ENCODE measurements at regions not wholly inside any gene's neighbourhood (a gene's known extent, or its start where the extent isn't known, plus 50 kb on each side); places are given as distances from the start of the nearest gene placed in this dataset.

- no peak for ATAC-seq
- 55 to 80% methylated on average over 1 of the region's 1 CpG for WGBS, 2 donors (ENCODE audit: low coverage in 1 of 2)
- H3K27ac ChIP-seq, result no peak overlapping the region
- no peaks in the 10 kb centered on the region for H3K36me3 ChIP-seq
- H3K9me3 ChIP-seq, result no peaks in the 10 kb centered on the region
- no peaks in the 10 kb centered on the region for H3K27me3 ChIP-seq
- H3K4me3 ChIP-seq, result no peak overlapping the region
- no peaks in the 10 kb centered on the region for H3K4me1 ChIP-seq
- TF ChIP-seq EP300 (IDR thresholded peaks at IDR 0.05) (no peak), POLR2AphosphoS5 (IDR thresholded peaks at IDR 0.05) (no peak), POLR2A (IDR thresholded peaks at IDR 0.05) (no peak), CTCF (IDR thresholded peaks at IDR 0.05) (no peak)
These were observed 344.6 kb upstream of the LRRC7 start for GRCh38 chr1:69223156-69223555.

- Histone ChIP-seq H3K27ac (no peak overlapping the region), H3K9me3 (no peaks in the 10 kb centered on the region), H3K4me3 (no peak overlapping the region), H3K27me3 (no peaks in the 10 kb centered on the region), H3K36me3 (no peaks in the 10 kb centered on the region), H3K4me1 (no peaks in the 10 kb centered on the region)
- TF ChIP-seq POLR2A (IDR thresholded peaks at IDR 0.05) (no peak), CTCF (IDR thresholded peaks at IDR 0.05) (no peak), POLR2AphosphoS5 (IDR thresholded peaks at IDR 0.05) (no peak), EP300 (IDR thresholded peaks at IDR 0.05) (no peak)
- 0% methylated on average over 1 of the region's 1 CpG; no CpG with 5 or more reads in 1 of the 2 donors for WGBS, 2 donors (ENCODE audit: low coverage in 1 of 2)
- no peak for ATAC-seq
These were observed 339.2 kb upstream of the LRRC7 start for GRCh38 chr1:69228501-69228900.

- Histone ChIP-seq H3K4me1 (no peaks in the 10 kb centered on the region), H3K27me3 (no peaks in the 10 kb centered on the region), H3K4me3 (no peak overlapping the region), H3K27ac (no peak overlapping the region), H3K9me3 (no peaks in the 10 kb centered on the region), H3K36me3 (no peaks in the 10 kb centered on the region)
- no peak for ATAC-seq
- no peak for TF ChIP-seq POLR2AphosphoS5 (IDR thresholded peaks at IDR 0.05)
- TF ChIP-seq CTCF (IDR thresholded peaks at IDR 0.05), result no peak
- no peak for TF ChIP-seq POLR2A (IDR thresholded peaks at IDR 0.05)
- no peak for TF ChIP-seq EP300 (IDR thresholded peaks at IDR 0.05)
These were observed 337.5 kb upstream of the LRRC7 start for GRCh38 chr1:69230208-69230607.

GRCh38 chr1:69233463-69233862, 334.3 kb upstream of the LRRC7 start:
- Histone ChIP-seq H3K4me3 (no peak overlapping the region), H3K4me1 (no peaks in the 10 kb centered on the region), H3K9me3 (no peaks in the 10 kb centered on the region), H3K27me3 (no peaks in the 10 kb centered on the region), H3K36me3 (no peaks in the 10 kb centered on the region), H3K27ac (no peak overlapping the region)
- ATAC-seq, result no peak
- TF ChIP-seq EP300 (IDR thresholded peaks at IDR 0.05), result no peak
- no peak for TF ChIP-seq CTCF (IDR thresholded peaks at IDR 0.05)
- no peak for TF ChIP-seq POLR2A (IDR thresholded peaks at IDR 0.05)
- TF ChIP-seq POLR2AphosphoS5 (IDR thresholded peaks at IDR 0.05), result no peak

GRCh38 chr1:69244211-69244610, 323.5 kb upstream of the LRRC7 start:
- H3K4me1 ChIP-seq, result no peaks in the 10 kb centered on the region
- H3K27ac ChIP-seq, result no peak overlapping the region
- ATAC-seq, result no peak
- H3K27me3 ChIP-seq, result no peaks in the 10 kb centered on the region
- no peaks in the 10 kb centered on the region for H3K9me3 ChIP-seq
- TF ChIP-seq POLR2AphosphoS5 (IDR thresholded peaks at IDR 0.05), result no peak
- no peak for TF ChIP-seq EP300 (IDR thresholded peaks at IDR 0.05)
- TF ChIP-seq CTCF (IDR thresholded peaks at IDR 0.05), result no peak
- no peak for TF ChIP-seq POLR2A (IDR thresholded peaks at IDR 0.05)
- whole genome bisulfite sequencing, 2 donors (ENCODE audit: low coverage in 1 of 2), result 85 to 88% methylated on average over 1 of the region's 1 CpG
- H3K36me3 ChIP-seq, result no peaks in the 10 kb centered on the region
- no peak overlapping the region for H3K4me3 ChIP-seq

Data from gastroesophageal sphincter (tissue), 4 donors.